SK-N-SH treated with all-trans-retinoic acid at 6 μM for 48 hours (cell line): ENCODE measurements at regions not wholly inside any gene's neighbourhood (a gene's known extent, or its start where the extent isn't known, plus 50 kb on each side); places are given as distances from the start of the nearest gene placed in this dataset.

Experiments used
- ATAC-seq: fragments of 200-7000 bp; cut with Tn5 transposase; 3 replicates; pipeline ENCODE4 v1.9.1; 2020; ENCODE audit warnings: mild to moderate bottlenecking, moderate library complexity
- BACH2 ChIP-seq: fragments of 250-450 bp; sonication (Bioruptor Pico); IDR thresholded peaks from 2 replicates; pipeline ENCODE4 v1.9.0; 2021; ENCODE audit warnings: mild to moderate bottlenecking, borderline replicate concordance
- CSDC2 ChIP-seq: fragments of 250-450 bp; sonication (Bioruptor Pico); IDR thresholded peaks from 2 replicates; pipeline ENCODE4 v1.5.0; 2020; ENCODE audit warnings: mild to moderate bottlenecking, moderate library complexity
- GLIS3 ChIP-seq: fragments of 250-450 bp; sonication (Bioruptor Pico); IDR thresholded peaks from 2 replicates; pipeline ENCODE4 v1.5.0; 2020; ENCODE audit warnings: mild to moderate bottlenecking, moderate library complexity
- OSR1 ChIP-seq: fragments of 250-450 bp; sonication (Bioruptor Pico); IDR thresholded peaks from 2 replicates; pipeline ENCODE4 v1.8.0; 2022; ENCODE audit warnings: moderate library complexity, mild to moderate bottlenecking, inconsistent platforms
- PPARA ChIP-seq: fragments of 250-450 bp; sonication (Bioruptor Pico); IDR thresholded peaks from 2 replicates; pipeline ENCODE4 v1.5.0; 2020; ENCODE audit warnings: mild to moderate bottlenecking, borderline replicate concordance
- RARB ChIP-seq: fragments of 250-450 bp; sonication (Bioruptor Pico); IDR thresholded peaks from 2 replicates; pipeline ENCODE4 v1.8.0; 2021; ENCODE audit warnings: mild to moderate bottlenecking, moderate library complexity
- SNAI2 ChIP-seq: fragments of 250-450 bp; sonication (Bioruptor Pico); IDR thresholded peaks from 2 replicates; pipeline ENCODE4 v1.5.0; 2020; ENCODE audit warnings: mild to moderate bottlenecking, moderate library complexity
- TCF4 ChIP-seq: fragments of 250-450 bp; sonication (Bioruptor Pico); IDR thresholded peaks from 2 replicates; pipeline ENCODE4 v1.8.0; 2021; ENCODE audit warnings: mild to moderate bottlenecking, moderate library complexity, borderline replicate concordance
- ZC3H10 ChIP-seq: fragments of 250-450 bp; sonication (Bioruptor Pico); IDR thresholded peaks from 2 replicates; pipeline ENCODE4 v1.5.1; 2021; ENCODE audit warnings: mild to moderate bottlenecking, moderate library complexity
- ZFP3 ChIP-seq: fragments of 250-450 bp; sonication (Bioruptor Pico); IDR thresholded peaks from 2 replicates; pipeline ENCODE4 v1.5.0; 2020; ENCODE audit warnings: mild to moderate bottlenecking, moderate library complexity
- ZFP30 ChIP-seq: fragments of 450-650 bp; formaldehyde crosslinking; IDR thresholded peaks from 2 replicates; pipeline ENCODE4 v1.5.0; 2022; ENCODE audit warnings: mild to moderate bottlenecking, moderate library complexity
- ZNF565 ChIP-seq: fragments of 450-650 bp; formaldehyde crosslinking; conservative IDR thresholded peaks from 2 replicates; pipeline ENCODE4 v1.5.0; 2020; ENCODE audit warnings: low read depth, mild to moderate bottlenecking, moderate library complexity
- ZNF70 ChIP-seq: fragments of 450-650 bp; formaldehyde crosslinking; IDR thresholded peaks from 2 replicates; pipeline ENCODE4 v1.5.0; 2020; ENCODE audit warnings: mild to moderate bottlenecking, moderate library complexity
- ZNF8 ChIP-seq: fragments of 450-650 bp; formaldehyde crosslinking; IDR thresholded peaks from 2 replicates; pipeline ENCODE4 v1.5.0; 2020; ENCODE audit warnings: mild to moderate bottlenecking, moderate library complexity
- TF ChIP-seq, protein P1 (sequence below): fragments of 250-450 bp; sonication (Bioruptor Pico); IDR thresholded peaks from 2 replicates; pipeline ENCODE4 v1.8.0; 2021; ENCODE audit warnings: low read depth, mild to moderate bottlenecking, moderate library complexity, borderline replicate concordance
- TF ChIP-seq, protein P2 (sequence below): fragments of 250-450 bp; sonication (Bioruptor Pico); IDR thresholded peaks from 2 replicates; pipeline ENCODE4 v1.5.1; 2021; ENCODE audit warnings: mild to moderate bottlenecking, moderate library complexity
- TF ChIP-seq, protein P3 (sequence below): fragments of 250-450 bp; sonication (Bioruptor Pico); IDR thresholded peaks from 2 replicates; pipeline ENCODE4 v1.8.0; 2020; ENCODE audit warnings: mild to moderate bottlenecking, moderate library complexity, borderline replicate concordance
- TF ChIP-seq, protein P4 (sequence below): fragments of 250-450 bp; sonication (Bioruptor Pico); IDR thresholded peaks from 2 replicates; pipeline ENCODE4 v1.5.0; 2020; ENCODE audit warnings: mild to moderate bottlenecking, moderate library complexity
- TF ChIP-seq, protein P5 (sequence below): fragments of 250-450 bp; sonication (Bioruptor Pico); IDR thresholded peaks from 2 replicates; pipeline ENCODE4 v1.5.1; 2020; ENCODE audit warnings: low read depth, mild to moderate bottlenecking, moderate library complexity

DNA sequence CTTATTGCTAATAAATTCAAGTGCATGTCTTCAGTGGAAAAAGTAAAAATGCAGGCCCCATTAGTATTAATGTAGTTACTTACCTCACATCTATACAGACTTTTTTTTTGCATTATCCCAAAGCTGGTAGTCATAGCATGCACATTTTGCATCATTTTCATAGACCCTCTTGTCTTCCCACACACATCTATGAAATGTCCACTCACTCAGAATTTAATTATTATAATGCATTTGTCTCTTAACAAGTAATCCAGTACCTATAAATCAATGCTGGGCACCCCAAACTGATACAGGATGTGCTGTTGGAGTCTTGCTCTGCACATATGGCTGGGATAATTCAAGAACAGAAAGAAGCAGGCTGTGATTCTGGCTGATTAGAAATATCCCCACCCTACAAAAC, 370.4 kb upstream of the FAT3 start (continued):
- TF ChIP-seq PPARA (CRISPR knock-in tag): no peak
- TF ChIP-seq, all 23 proteins: peak for 0

DNA sequence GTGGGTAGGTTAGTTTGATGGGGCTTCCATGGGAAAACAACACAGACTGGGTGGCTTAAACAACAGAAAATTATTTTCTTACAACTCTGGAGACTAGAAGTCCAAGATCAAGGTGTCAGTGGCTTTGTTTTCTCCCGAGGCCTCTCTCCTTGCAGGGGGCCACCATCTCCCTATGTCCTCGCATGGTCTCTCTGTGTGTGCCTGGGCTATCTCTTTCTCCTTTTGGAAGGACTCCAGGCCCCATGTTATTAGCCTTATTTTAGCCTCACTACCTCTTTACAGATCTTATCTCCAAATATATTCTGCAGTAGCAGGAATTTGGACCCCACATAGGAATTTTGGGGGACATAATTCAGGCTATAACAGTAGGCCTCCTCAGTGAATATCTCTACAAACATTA, 372.7 kb upstream of the FAT3 start:
- ATAC-seq: no peak
- TF ChIP-seq, protein P1, sequence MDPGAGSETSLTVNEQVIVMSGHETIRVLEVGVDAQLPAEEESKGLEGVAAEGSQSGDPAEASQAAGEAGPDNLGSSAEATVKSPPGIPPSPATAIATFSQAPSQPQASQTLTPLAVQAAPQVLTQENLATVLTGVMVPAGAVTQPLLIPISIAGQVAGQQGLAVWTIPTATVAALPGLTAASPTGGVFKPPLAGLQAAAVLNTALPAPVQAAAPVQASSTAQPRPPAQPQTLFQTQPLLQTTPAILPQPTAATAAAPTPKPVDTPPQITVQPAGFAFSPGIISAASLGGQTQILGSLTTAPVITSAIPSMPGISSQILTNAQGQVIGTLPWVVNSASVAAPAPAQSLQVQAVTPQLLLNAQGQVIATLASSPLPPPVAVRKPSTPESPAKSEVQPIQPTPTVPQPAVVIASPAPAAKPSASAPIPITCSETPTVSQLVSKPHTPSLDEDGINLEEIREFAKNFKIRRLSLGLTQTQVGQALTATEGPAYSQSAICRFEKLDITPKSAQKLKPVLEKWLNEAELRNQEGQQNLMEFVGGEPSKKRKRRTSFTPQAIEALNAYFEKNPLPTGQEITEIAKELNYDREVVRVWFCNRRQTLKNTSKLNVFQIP: no peak
- TF ChIP-seq, protein P2, sequence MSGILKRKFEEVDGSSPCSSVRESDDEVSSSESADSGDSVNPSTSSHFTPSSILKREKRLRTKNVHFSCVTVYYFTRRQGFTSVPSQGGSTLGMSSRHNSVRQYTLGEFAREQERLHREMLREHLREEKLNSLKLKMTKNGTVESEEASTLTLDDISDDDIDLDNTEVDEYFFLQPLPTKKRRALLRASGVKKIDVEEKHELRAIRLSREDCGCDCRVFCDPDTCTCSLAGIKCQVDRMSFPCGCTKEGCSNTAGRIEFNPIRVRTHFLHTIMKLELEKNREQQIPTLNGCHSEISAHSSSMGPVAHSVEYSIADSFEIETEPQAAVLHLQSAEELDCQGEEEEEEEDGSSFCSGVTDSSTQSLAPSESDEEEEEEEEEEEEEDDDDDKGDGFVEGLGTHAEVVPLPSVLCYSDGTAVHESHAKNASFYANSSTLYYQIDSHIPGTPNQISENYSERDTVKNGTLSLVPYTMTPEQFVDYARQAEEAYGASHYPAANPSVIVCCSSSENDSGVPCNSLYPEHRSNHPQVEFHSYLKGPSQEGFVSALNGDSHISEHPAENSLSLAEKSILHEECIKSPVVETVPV: no peak
- TF ChIP-seq GLIS3 (CRISPR knock-in tag) (no peak), TCF4 (CRISPR knock-in tag) (no peak), RARB (CRISPR knock-in tag) (no peak), OSR1 (no peak), CSDC2 (no peak), ZFP30 (CRISPR knock-in tag) (no peak), ZNF8 (CRISPR knock-in tag) (no peak), ZNF70 (CRISPR knock-in tag) (no peak), SNAI2 (CRISPR knock-in tag) (no peak), PPARA (CRISPR knock-in tag) (no peak), ZFP3 (CRISPR knock-in tag) (no peak), ZC3H10 (CRISPR knock-in tag) (no peak)
- TF ChIP-seq, protein P3, sequence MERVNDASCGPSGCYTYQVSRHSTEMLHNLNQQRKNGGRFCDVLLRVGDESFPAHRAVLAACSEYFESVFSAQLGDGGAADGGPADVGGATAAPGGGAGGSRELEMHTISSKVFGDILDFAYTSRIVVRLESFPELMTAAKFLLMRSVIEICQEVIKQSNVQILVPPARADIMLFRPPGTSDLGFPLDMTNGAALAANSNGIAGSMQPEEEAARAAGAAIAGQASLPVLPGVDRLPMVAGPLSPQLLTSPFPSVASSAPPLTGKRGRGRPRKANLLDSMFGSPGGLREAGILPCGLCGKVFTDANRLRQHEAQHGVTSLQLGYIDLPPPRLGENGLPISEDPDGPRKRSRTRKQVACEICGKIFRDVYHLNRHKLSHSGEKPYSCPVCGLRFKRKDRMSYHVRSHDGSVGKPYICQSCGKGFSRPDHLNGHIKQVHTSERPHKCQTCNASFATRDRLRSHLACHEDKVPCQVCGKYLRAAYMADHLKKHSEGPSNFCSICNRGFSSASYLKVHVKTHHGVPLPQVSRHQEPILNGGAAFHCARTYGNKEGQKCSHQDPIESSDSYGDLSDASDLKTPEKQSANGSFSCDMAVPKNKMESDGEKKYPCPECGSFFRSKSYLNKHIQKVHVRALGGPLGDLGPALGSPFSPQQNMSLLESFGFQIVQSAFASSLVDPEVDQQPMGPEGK (CRISPR knock-in tag): no peak
- TF ChIP-seq, protein P4, sequence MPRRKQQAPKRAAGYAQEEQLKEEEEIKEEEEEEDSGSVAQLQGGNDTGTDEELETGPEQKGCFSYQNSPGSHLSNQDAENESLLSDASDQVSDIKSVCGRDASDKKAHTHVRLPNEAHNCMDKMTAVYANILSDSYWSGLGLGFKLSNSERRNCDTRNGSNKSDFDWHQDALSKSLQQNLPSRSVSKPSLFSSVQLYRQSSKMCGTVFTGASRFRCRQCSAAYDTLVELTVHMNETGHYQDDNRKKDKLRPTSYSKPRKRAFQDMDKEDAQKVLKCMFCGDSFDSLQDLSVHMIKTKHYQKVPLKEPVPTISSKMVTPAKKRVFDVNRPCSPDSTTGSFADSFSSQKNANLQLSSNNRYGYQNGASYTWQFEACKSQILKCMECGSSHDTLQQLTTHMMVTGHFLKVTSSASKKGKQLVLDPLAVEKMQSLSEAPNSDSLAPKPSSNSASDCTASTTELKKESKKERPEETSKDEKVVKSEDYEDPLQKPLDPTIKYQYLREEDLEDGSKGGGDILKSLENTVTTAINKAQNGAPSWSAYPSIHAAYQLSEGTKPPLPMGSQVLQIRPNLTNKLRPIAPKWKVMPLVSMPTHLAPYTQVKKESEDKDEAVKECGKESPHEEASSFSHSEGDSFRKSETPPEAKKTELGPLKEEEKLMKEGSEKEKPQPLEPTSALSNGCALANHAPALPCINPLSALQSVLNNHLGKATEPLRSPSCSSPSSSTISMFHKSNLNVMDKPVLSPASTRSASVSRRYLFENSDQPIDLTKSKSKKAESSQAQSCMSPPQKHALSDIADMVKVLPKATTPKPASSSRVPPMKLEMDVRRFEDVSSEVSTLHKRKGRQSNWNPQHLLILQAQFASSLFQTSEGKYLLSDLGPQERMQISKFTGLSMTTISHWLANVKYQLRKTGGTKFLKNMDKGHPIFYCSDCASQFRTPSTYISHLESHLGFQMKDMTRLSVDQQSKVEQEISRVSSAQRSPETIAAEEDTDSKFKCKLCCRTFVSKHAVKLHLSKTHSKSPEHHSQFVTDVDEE (CRISPR knock-in tag): no peak
- TF ChIP-seq, protein P5, sequence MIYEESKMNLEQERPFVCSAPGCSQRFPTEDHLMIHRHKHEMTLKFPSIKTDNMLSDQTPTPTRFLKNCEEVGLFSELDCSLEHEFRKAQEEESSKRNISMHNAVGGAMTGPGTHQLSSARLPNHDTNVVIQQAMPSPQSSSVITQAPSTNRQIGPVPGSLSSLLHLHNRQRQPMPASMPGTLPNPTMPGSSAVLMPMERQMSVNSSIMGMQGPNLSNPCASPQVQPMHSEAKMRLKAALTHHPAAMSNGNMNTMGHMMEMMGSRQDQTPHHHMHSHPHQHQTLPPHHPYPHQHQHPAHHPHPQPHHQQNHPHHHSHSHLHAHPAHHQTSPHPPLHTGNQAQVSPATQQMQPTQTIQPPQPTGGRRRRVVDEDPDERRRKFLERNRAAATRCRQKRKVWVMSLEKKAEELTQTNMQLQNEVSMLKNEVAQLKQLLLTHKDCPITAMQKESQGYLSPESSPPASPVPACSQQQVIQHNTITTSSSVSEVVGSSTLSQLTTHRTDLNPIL (CRISPR knock-in tag): no peak

DNA sequence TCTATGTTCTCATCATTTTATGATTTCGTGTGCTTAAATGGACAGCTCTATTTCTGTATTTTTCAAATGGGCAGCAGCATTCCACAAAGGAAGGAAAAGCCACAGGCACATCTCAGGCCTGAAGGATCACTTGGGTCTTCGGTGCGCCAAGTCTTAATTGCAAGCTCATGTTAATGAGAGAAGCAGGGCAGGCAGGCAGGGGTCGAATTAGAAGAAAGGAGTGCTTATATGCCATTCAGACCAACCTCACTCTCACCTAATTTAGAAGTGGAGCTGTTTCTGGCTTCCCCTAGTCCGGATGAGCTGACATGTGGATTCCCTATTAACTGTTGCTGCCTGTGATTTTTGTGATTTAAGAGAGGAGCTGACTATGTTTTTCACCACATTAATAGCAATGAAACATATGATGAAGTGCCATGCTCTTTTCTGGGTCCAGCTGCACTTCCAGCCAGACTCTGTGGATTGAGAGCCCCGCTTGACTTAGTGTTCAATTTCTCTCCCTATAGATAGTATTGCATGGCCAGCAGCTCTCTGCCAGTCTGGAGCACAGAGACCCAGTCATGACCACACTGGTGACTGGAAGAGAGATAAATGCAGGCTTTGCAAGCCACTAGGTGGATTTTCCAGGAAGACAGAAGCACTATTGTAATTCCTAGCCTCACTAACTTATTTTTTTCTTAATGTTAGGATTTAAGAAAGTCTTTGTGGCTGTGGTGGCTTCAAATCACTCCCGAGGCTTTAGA, 373.9 kb upstream of the FAT3 start:
- TF ChIP-seq ZFP30 (CRISPR knock-in tag) (no peak), RARB (CRISPR knock-in tag) (no peak), BACH2 (no peak), ZNF70 (CRISPR knock-in tag) (no peak), OSR1 (no peak), TCF4 (CRISPR knock-in tag) (no peak), SNAI2 (CRISPR knock-in tag) (no peak), GLIS3 (CRISPR knock-in tag) (no peak), ZNF565 (no peak), ZNF8 (CRISPR knock-in tag) (no peak), ZC3H10 (CRISPR knock-in tag) (no peak)
- TF ChIP-seq, protein P5 (CRISPR knock-in tag): no peak
- ATAC-seq: no peak
